ENCODE measurements at regions not wholly inside any gene's neighbourhood (a gene's known extent, or its start where the extent isn't known, plus 50 kb on each side); places are given as distances from the start of the nearest gene placed in this dataset.

GRCh38 chr20:58017970-58018530 lies 210.4 kb downstream of the ANKRD60 start:
- peak; percentile 17 for DNase-seq
- TF ChIP-seq, protein P1, sequence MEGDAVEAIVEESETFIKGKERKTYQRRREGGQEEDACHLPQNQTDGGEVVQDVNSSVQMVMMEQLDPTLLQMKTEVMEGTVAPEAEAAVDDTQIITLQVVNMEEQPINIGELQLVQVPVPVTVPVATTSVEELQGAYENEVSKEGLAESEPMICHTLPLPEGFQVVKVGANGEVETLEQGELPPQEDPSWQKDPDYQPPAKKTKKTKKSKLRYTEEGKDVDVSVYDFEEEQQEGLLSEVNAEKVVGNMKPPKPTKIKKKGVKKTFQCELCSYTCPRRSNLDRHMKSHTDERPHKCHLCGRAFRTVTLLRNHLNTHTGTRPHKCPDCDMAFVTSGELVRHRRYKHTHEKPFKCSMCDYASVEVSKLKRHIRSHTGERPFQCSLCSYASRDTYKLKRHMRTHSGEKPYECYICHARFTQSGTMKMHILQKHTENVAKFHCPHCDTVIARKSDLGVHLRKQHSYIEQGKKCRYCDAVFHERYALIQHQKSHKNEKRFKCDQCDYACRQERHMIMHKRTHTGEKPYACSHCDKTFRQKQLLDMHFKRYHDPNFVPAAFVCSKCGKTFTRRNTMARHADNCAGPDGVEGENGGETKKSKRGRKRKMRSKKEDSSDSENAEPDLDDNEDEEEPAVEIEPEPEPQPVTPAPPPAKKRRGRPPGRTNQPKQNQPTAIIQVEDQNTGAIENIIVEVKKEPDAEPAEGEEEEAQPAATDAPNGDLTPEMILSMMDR (conservative IDR thresholded peaks at IDR 0.05): no peak
- Histone ChIP-seq H2BK15ac (ENCODE audit: low read depth, low read length) (no peak overlapping the region), H3K18ac (ENCODE audit: insufficient read length, low read depth, low read length) (no peak overlapping the region), H4K8ac (replicated peaks; ENCODE audit: insufficient read length, low read depth, low read length) (no peak overlapping the region), H3K9ac (ENCODE audit: extremely low read depth, insufficient read length, low read length) (no peak overlapping the region), H2BK120ac (ENCODE audit: low read depth, low read length, poor library complexity, severe bottlenecking) (no peak overlapping the region), H2BK20ac (ENCODE audit: low read depth, low read length, poor library complexity, severe bottlenecking) (no peak overlapping the region), H3K4me2 (ENCODE audit: insufficient read depth, insufficient read length, low read length) (no peak overlapping the region), H4K5ac (ENCODE audit: insufficient read length, low read depth, low read length) (no peak overlapping the region), H3K27ac (ENCODE audit: insufficient read length, low read depth, low read length) (no peak overlapping the region), H2AK5ac (ENCODE audit: insufficient read length, low read length) (no peak overlapping the region), H3K4me1 (ENCODE audit: insufficient read depth, low read length) (no peaks in the 10 kb centered on the region), H3K4ac (ENCODE audit: low read depth, low read length) (no peak overlapping the region), H4K20me1 (ENCODE audit: control insufficient read depth, insufficient read depth, insufficient read length) (no peaks in the 10 kb centered on the region), H3T11ph (ENCODE audit: low read length) (no peak overlapping the region), H2AFZ (ENCODE audit: low read length) (no peak overlapping the region), H2BK5ac (ENCODE audit: insufficient read length, low read length) (no peak overlapping the region), H3K79me2 (ENCODE audit: insufficient read depth, low read length) (no peaks in the 10 kb centered on the region), H3K23me2 (ENCODE audit: insufficient read length, low read depth, low read length, poor library complexity, severe bottlenecking) (no peaks in the 10 kb centered on the region), H3K79me1 (ENCODE audit: insufficient read depth, low read depth, low read length, poor library complexity, severe bottlenecking) (no peaks in the 10 kb centered on the region), H3K14ac (ENCODE audit: insufficient read depth, low read length) (no peak overlapping the region), H3K56ac (ENCODE audit: insufficient read length, low read depth, low read length) (no peak overlapping the region), H2BK12ac (ENCODE audit: insufficient read length, low read depth, low read length) (no peak overlapping the region), H3K23ac (ENCODE audit: insufficient read length, low read depth, low read length) (no peak overlapping the region), H3K27me3 (ENCODE audit: insufficient read depth, low read length) (no peaks in the 10 kb centered on the region), H4K91ac (ENCODE audit: insufficient read length, low read depth, low read length) (no peak overlapping the region), H3K9me3 (ENCODE audit: control insufficient read depth, low read depth, low read length) (no peaks in the 10 kb centered on the region)
- H3K36me3 Mint-ChIP-seq (ENCODE audit: insufficient read depth in 1 of 3, low read depth in 3 of 3): peaks cover 0 to 2% (median 0%) of the 10 kb centered on the region in 3 experiments; a peak in 2 of 7 replicates
- WGBS (ENCODE audit: extremely low coverage, insufficient read length, low lambda C conversion rate): no CpG with 5 or more reads among the region's 16 CpGs
- peaks cover 1% of the 10 kb centered on the region; the same call in 1 of the 2 replicates for H3K27me3 Mint-ChIP-seq (ENCODE audit: low read depth)
- peaks cover 3 to 8% of the 10 kb centered on the region in 2 experiments; a peak in 4 of 5 replicates for H3K9me3 Mint-ChIP-seq
- H3K27ac Mint-ChIP-seq: no peak overlapping the region
- H3K4me3 Mint-ChIP-seq: no peak overlapping the region
- H3K4me1 Mint-ChIP-seq: peaks cover 6 to 16% of the 10 kb centered on the region in 2 experiments
